ENCODE measurements at regions not wholly inside any gene's neighbourhood (a gene's known extent, or its start where the extent isn't known, plus 50 kb on each side); places are given as distances from the start of the nearest gene placed in this dataset.

- TF ChIP-seq CTCF (IDR thresholded peaks at IDR 0.05): no peak
- DNase-seq (ENCODE audit: low spot score): no peak
- no peak for ATAC-seq (ENCODE audit: low FRiP score)
Observed at GRCh38 chr13:84910423-84910822, 888.8 kb downstream of the SLITRK6 start.

- no peak for TF ChIP-seq CTCF (IDR thresholded peaks at IDR 0.05)
- no peak for ATAC-seq (ENCODE audit: low FRiP score)
- no peak for DNase-seq (ENCODE audit: low spot score)
Observed at GRCh38 chr13:84903391-84903790, 895.8 kb downstream of the SLITRK6 start.

DNA sequence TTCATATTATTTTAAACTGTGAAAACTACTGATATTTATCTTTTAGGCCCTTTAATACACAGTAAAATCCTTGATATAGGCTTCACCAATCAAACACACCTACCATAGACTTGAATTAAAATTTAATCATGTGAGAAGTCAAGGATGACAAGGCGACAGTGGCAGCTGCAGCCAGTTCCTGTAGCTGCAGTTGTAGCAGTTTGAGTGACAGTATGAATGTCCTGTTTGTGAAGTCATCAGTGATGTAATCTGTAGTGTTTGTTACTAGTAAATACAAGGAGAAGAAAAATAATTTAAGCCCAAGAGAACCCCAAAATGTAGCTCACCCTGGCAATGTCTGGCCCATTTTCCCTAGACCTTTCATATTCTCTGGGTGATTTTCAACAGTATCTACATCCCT is 897.0 kb downstream of the SLITRK6 start:
- no peak for ATAC-seq (ENCODE audit: low FRiP score)
- TF ChIP-seq CTCF (IDR thresholded peaks at IDR 0.05): no peak

GRCh38 chr13:84896128-84896527 is 903.1 kb downstream of the SLITRK6 start:
- TF ChIP-seq CTCF (IDR thresholded peaks at IDR 0.05): no peak
- ATAC-seq (ENCODE audit: low FRiP score) (no peak), DNase-seq (ENCODE audit: low spot score) (no peak)

More for the DNA sequence above, 897.0 kb downstream of the SLITRK6 start:
- no peak for DNase-seq (ENCODE audit: low spot score)

DNA sequence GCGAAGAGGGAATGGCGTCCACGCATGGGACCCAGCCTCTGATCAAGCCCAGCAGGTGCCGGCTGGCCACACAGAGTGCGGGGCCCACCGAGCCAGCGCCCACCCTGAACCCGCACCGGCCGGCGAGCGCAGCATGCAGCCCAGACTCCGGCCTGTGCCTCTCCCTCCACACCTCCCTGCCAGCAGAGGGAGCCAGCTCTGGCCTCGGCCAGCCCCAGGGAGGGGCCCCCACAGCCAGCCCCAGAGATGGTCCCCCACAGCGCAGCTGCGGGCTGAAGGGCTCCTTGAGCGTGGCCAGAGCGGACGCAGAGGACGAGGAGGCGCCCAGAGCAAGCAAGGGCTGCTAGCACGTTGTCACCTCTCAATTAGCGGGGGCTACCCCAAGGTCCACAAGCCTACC is 904.5 kb downstream of the SLITRK6 start:
- ATAC-seq (ENCODE audit: low FRiP score) (no peak), DNase-seq (ENCODE audit: low spot score) (no peak)
- TF ChIP-seq CTCF (IDR thresholded peaks at IDR 0.05): no peak

DNA sequence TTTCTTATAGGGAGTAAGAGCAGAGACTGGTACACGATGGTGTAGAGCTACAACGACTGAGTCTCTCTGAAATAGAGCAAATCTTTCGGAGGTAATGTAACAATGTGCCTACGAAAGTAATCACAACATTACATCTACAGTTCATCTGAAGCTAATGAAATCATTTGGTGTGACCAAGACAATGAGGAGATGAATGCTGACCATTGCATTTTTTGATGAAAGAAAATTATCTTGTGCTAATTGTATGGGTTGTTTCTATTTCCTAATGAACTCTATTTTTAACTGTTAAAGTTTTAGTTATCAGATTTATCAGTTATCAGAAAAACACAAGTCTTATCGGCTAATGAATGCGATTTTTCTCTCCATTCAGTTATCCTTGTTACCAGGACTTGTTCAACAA is 913.4 kb downstream of the SLITRK6 start:
- ATAC-seq (ENCODE audit: low FRiP score) (no peak), DNase-seq (ENCODE audit: low spot score) (no peak)
- TF ChIP-seq CTCF (IDR thresholded peaks at IDR 0.05): no peak

- DNase-seq (ENCODE audit: low spot score): no peak
- no peak for TF ChIP-seq CTCF (IDR thresholded peaks at IDR 0.05)
- ATAC-seq (ENCODE audit: low FRiP score): no peak
Observed at GRCh38 chr13:84873951-84874350, 925.3 kb downstream of the SLITRK6 start.

All from omental fat pad (tissue), 3 donors.